NCI-H2196 (cell line): ENCODE measurements at regions not wholly inside any gene's neighbourhood (a gene's known extent, or its start where the extent isn't known, plus 50 kb on each side); places are given as distances from the start of the nearest gene placed in this dataset.

ENCODE experiments used
- DNase-seq: peaks from one replicate; lab custom pipeline; 2025; ENCODE audit not compliant: unreplicated experiment; lab: John Stamatoyannopoulos, UW

- no peak for DNase-seq
These were observed 378.2 kb upstream of the ZMIZ1 start for GRCh38 chr10:78690354-78691111.

DNA sequence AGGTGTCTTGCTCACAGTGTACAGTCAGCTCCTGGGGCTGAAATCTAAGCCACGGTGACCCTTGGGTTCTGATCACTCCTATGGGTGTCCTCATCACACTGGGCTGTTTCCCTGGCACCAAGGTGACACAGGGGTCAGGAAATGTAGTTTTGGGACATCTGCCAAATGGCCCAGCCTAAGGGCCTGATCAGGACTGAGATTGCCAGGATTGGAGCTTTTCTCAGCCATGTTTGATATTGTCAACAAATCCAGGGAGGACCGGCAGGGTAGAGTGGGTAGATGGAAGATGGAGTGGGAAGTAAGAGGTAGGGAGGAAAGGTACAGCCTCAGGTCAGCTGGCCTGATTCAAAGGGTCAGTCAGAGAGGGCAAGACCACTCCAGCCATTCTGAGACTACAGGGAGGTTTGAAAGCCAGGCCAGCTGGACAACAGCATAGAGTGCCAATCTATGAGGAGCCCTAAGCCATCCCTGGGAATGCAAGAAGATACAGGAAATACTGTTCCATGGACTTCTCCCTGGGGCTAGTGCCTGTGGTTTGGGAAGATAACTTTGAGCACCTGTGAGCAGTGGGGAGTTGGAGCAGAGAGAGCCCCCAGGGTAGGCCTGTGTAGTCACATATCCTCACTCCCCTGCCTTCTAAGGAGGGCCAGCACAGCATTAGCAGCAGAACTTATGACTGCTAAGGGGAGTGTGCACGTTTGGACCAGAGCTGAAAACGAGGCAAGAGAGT is 377.3 kb upstream of the ZMIZ1 start:
- no peak for DNase-seq

- DNase-seq, result no peak
These were observed 376.7 kb upstream of the ZMIZ1 start for GRCh38 chr10:78692071-78692470.

- no peak for DNase-seq
These were observed 372.9 kb upstream of the ZMIZ1 start for GRCh38 chr10:78695846-78696245.

DNA sequence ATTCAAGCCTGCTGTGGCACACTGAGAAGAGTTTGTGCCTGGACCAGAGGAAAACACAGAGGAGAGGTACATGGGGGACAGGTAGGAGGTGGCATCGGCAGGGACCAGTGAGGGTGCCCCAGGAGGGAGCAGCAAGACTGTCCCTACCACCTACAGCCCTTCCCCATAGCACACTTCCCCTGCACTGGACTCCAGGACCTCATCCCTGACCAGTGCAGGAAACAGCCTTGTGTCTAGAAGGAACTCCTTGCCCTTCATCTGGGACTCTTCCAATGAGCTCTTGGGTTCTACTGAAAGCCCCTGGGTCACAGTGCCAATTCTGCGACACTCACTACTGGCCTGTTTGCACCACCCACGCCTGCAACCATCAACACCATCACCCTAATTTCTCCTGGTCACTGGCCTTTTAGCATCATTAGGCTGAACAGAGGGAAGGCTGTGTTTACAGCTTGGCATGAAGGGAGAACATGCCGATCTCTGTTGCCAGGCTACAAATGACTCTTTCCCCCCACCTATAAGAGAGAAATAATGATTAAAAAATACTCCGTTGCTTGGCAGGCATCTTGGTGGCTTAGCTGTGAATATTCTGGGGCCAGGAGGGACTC is 371.9 kb upstream of the ZMIZ1 start:
- DNase-seq, result no peak

DNA sequence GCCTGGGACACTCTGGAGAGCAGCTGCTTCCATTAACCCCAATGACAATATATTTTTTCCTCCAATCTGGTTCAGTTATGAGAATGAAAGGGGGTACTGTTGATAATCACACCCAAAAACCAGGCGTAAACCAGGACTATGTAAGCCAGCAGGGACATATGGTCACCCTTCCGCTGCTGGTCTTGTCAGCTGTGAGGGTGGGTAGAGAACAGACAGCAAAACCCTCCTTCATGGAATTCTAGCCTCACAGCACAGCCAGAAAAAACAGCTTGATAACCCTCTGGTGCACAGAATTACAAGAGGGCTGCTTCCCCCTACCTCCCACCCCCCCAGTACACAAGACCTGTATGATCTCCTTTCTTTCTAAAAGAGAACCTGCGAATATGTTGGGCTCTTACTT is 368.8 kb upstream of the ZMIZ1 start:
- DNase-seq, result no peak

DNA sequence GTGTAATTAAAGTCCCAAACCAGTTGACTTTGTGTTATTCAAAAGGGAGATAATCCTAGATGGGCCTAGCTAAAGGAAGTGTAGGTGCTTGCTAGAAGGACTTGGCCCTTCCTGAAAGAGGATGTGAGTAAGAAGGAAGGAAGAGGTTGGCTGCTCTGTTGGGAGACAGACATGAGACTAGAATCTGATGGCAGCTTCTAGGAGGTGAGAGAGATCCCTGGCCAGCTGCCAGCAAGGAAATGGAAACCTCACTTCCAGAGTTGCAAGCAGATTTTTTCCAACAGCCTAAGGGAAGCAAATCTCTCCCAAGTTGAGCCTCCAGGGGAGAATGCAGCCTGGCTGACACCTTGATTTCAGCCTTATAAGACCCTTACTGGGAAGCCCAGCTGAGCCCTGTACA is 368.4 kb upstream of the ZMIZ1 start:
- peak; percentile 2 for DNase-seq

GRCh38 chr10:78700816-78701520 is 367.8 kb upstream of the ZMIZ1 start:
- DNase-seq, result no peak

DNA sequence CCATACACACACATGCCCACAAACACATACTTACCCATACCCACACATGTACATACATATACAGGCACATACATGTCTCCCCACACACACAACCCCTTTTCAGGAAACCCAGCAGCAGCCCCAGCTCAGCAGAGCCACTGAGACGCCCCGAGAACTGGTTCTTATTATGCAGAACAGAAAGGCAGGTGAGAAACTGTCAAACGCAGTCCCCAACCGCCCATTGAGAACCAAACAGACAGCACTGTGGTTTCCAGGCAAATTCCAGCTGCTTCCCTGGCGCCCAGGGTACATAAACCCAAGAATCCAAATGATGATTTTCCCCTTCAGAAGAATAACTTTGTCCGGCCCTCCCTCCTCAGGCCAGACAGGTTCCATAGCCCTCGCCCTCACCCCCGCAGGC is 366.6 kb upstream of the ZMIZ1 start:
- no peak for DNase-seq

GRCh38 chr10:78702876-78703275 is 365.9 kb upstream of the ZMIZ1 start:
- DNase-seq, result no peak

DNA sequence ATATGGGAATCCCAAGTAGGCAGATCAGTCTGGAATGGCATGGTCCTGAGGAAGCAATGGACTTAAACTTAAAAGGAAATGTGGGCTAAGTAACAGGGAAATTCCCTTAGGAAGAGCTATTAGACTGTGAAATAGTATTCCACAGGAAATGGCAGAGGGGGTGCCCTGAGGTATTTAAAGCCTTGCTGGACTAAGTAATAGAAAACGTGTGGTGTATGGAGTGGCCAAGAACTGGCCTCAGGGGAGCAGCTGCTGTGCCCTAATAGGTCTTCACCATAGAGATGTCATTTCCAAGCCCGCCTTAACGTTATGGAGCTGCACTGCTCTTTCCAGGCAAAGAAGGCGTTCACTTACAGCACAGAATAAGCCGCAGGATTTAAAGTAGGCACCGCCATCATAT is 365.2 kb upstream of the ZMIZ1 start:
- DNase-seq, result no peak

GRCh38 chr10:78706256-78706655 is 362.5 kb upstream of the ZMIZ1 start:
- DNase-seq, result no peak

DNA sequence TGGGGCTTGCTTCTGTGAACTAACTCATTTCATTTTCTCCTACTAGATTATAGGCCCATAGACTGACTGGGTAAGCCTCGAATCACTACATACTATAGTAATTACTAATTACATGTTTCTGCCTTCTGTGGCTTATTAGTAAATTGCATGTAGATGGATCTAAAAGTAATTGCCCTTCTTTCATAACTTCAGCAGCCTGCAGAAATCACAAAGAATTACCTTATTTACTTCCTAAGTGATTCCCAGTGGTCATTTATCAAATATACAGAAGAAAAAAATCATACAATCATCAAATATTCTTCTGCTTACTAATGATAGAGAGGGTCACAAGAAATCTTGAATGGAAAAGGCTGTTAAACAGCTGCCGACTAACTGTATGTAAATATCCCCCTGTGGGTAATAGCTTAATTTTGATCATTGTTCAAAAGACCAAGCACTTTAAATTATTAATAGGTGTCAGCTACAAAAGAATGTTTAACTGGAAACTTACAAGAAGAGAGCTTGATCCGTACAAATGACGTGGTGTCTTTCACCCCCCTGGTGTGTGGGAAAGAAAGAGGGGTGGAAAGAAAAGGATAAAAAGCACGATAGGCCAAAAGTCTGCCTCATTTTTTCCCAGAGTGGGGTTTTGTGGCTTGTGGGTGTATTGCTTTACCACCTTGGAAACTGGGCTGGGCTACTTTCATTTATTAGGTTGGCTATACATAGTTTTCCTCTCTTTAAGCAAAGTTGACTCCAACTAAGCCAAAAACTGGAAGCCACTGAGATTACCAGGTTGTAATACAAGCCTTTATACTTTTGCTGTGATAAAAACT is 361.8 kb upstream of the ZMIZ1 start:
- DNase-seq, result no peak

- no peak for DNase-seq
These were observed 361.0 kb upstream of the ZMIZ1 start for GRCh38 chr10:78707745-78708144.

GRCh38 chr10:78712147-78712546 is 356.6 kb upstream of the ZMIZ1 start:
- DNase-seq, result peak; percentile 52

- no peak for DNase-seq
These were observed 355.1 kb upstream of the ZMIZ1 start for GRCh38 chr10:78713659-78714058.

- no peak for DNase-seq
These were observed 354.5 kb upstream of the ZMIZ1 start for GRCh38 chr10:78714225-78714624.

DNA sequence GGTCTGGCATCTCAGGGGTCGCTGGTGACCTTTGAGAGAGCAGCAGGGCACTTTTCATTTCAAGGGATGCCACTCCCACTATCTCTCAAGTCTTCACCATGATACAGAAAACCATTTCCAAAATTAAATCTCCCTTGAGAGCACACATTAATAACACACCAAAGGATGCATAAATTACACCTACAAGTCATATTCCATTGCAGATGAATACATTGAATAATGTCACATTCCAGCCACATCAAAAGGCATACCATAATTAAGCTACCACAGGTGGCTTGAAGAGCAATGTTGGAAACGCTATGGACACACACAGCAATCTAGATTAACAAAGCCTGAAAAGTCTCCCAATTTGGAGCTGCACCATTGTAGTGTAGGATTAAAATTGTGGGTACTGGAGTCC is 353.3 kb upstream of the ZMIZ1 start:
- no peak for DNase-seq

DNA sequence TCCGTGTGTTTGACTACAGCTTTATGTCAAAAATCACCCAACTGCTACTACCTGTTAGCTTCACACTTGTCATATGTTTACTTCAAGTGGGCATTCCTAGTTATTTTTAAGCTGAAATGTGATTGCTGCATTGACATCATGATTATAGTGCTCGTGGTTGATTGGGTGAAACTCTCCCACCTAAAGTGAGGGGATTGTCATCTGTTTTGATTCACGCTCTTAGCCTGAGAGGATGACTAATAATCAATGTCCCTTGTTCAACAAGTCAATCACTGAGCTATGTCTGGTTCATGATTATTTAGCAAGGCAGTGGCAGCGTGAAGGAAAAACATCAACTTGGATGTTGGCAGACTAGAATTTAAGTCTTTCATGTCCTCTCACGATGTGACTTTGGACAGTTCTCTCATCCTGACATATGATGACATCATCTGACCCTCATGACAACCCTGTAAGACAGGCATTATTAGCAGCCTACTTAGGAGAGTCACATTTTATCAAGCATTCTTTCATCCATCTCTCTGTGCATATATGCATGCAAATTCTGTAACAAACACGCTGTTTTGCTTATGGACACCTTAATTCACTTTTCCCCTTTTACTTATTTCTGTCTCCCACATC is 352.6 kb upstream of the ZMIZ1 start:
- DNase-seq, result no peak

- DNase-seq, result no peak
These were observed 351.6 kb upstream of the ZMIZ1 start for GRCh38 chr10:78717200-78717599.
